ENCODE measurements at regions not wholly inside any gene's neighbourhood (a gene's known extent, or its start where the extent isn't known, plus 50 kb on each side); places are given as distances from the start of the nearest gene placed in this dataset.

DNA sequence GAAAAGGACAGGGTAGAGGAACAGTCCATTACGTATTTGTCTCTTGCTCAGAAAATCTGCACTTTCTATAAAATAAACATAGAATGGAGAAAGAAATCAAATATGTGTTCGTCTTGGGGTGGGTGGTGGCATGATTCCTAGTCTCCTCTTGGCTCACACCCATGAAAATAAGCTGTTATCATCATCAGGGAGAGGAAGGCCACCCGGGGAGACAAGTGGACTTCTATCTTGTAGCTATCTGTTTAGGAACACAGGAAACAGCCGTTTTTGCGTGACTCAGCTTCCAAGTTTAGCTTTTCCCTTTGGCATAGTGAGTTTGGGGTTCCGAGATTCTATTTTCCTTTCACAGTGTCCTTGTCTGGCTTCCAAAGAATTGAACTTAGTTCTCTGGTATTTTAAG lies 622.3 kb downstream of the PTPRU start:
- TF ChIP-seq, protein P1, sequence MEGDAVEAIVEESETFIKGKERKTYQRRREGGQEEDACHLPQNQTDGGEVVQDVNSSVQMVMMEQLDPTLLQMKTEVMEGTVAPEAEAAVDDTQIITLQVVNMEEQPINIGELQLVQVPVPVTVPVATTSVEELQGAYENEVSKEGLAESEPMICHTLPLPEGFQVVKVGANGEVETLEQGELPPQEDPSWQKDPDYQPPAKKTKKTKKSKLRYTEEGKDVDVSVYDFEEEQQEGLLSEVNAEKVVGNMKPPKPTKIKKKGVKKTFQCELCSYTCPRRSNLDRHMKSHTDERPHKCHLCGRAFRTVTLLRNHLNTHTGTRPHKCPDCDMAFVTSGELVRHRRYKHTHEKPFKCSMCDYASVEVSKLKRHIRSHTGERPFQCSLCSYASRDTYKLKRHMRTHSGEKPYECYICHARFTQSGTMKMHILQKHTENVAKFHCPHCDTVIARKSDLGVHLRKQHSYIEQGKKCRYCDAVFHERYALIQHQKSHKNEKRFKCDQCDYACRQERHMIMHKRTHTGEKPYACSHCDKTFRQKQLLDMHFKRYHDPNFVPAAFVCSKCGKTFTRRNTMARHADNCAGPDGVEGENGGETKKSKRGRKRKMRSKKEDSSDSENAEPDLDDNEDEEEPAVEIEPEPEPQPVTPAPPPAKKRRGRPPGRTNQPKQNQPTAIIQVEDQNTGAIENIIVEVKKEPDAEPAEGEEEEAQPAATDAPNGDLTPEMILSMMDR (IDR thresholded peaks at IDR 0.05) = no peak
- H3K27ac ChIP-seq = no peak overlapping the region
- H3K36me3 ChIP-seq = no peaks in the 10 kb centered on the region
- no peaks in the 10 kb centered on the region for H3K4me1 ChIP-seq (ENCODE audit: control insufficient read depth in 1 of 2, insufficient read depth in 1 of 2, low read depth in 1 of 2, low read length in 1 of 2)
- H3K9me3 ChIP-seq = no peaks in the 10 kb centered on the region
- no peak overlapping the region for H3K4me3 ChIP-seq (ENCODE audit: low read depth in 1 of 2, low read length in 1 of 2)
- H3K27me3 ChIP-seq = no peaks in the 10 kb centered on the region

GRCh38 chr1:29856340-29857114 lies 620.2 kb downstream of the PTPRU start:
- no peak overlapping the region for H3K27ac ChIP-seq
- no peaks in the 10 kb centered on the region for H3K9me3 ChIP-seq
- H3K4me3 ChIP-seq (ENCODE audit: low read depth in 1 of 2, low read length in 1 of 2) = no peak overlapping the region
- no peaks in the 10 kb centered on the region for H3K36me3 ChIP-seq
- TF ChIP-seq, protein P1 (IDR thresholded peaks at IDR 0.05) = no peak
- no peaks in the 10 kb centered on the region for H3K4me1 ChIP-seq (ENCODE audit: control insufficient read depth in 1 of 2, insufficient read depth in 1 of 2, low read depth in 1 of 2, low read length in 1 of 2)
- no peaks in the 10 kb centered on the region for H3K27me3 ChIP-seq

DNA sequence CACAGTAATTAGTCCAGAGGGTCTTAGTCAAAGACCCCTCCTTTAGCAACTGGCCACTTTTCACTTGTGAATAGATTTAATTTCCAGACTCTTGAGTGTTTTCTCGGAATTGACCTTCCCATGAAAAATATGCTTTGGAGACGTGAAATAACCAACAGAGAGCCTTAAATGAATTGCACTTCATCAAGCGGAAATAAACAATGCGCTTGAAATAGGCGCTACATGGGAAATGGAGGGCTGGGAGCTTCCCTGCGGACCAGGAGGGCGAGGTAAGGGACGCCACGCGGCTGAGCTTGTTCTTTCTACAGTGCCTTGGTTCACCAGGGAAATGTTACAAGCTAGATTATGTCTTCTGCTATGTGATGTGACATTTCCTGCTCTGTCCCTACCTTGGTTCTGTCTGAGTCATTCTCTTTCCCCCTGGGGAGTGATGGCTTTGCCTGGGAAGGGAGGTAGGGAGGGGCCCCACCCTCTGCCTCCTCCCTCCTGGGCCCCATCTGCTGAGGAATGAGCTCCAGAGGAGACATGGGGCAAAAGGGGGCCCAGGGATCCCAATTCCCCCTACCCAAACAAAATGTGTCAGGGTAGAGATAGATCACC lies 619.3 kb downstream of the PTPRU start:
- no peaks in the 10 kb centered on the region for H3K36me3 ChIP-seq
- no peaks in the 10 kb centered on the region for H3K9me3 ChIP-seq
- H3K4me3 ChIP-seq (ENCODE audit: low read depth in 1 of 2, low read length in 1 of 2) = no peak overlapping the region
- no peaks in the 10 kb centered on the region for H3K27me3 ChIP-seq
- H3K27ac ChIP-seq = no peak overlapping the region
- TF ChIP-seq, protein P1 (IDR thresholded peaks at IDR 0.05) = no peak
- H3K4me1 ChIP-seq (ENCODE audit: control insufficient read depth in 1 of 2, insufficient read depth in 1 of 2, low read depth in 1 of 2, low read length in 1 of 2) = no peaks in the 10 kb centered on the region

DNA sequence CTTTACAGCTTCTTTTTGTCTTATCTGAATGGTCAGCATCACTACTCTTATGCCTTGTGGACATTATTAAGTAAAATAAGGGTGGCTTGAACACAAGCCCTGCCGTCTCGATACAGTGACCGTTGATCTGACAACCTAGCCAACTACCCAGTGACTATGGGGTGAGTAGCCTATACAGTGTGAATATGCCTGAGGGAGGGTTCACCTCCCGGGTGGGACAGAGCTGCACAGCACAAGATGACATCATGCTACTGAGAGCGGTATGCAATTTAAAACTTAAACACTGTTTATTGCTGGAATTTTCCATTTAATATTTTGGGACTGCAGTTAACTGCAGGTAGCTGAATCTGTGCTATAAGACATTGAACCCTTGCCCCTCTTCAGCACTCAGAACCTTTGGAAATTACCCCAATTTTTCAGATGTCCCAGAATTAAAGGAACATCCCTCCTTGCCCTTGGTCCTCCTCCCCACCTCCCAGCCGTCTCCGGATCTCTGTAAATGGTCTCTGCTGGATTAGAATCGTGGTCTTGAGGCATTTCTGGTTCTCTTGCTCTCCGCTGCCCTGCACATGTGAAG lies 618.5 kb downstream of the PTPRU start:
- H3K4me3 ChIP-seq (ENCODE audit: low read depth in 1 of 2, low read length in 1 of 2) = no peak overlapping the region
- no peaks in the 10 kb centered on the region for H3K4me1 ChIP-seq (ENCODE audit: control insufficient read depth in 1 of 2, insufficient read depth in 1 of 2, low read depth in 1 of 2, low read length in 1 of 2)
- TF ChIP-seq, protein P1 (IDR thresholded peaks at IDR 0.05) = no peak
- no peaks in the 10 kb centered on the region for H3K36me3 ChIP-seq
- no peak overlapping the region for H3K27ac ChIP-seq
- peaks cover 4% of the 10 kb centered on the region for H3K27me3 ChIP-seq
- no peaks in the 10 kb centered on the region for H3K9me3 ChIP-seq

DNA sequence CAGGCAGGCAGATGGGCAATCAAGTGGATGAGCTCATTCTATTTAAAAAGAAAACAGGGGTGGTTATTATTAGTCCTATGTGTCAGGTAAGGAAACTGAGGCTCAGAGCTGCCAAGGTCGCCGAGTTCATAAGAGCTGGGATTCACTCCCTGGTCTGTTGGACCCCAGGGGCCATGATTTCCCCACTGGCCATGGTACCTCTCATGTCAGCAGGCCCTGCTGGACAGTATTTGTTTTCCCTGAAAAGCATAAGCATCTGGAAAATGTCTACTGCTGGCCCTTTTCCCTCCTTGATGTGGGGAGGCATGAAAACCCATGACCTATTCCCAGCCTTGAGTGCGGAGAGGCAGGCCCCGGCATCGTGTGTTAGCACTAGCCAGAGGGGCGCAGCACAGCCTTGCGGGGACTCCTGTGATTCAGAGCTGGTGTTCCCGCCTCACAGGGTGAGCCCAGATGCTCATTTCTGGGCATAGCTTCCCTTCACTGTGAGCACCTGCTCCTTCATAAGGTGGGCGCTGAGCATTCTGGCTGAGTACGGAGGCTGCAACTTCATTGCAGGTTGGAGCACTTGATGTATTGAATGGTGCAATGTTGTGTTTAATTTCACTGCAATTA lies 617.5 kb downstream of the PTPRU start:
- Histone ChIP-seq H3K27ac (no peak overlapping the region), H3K4me3 (ENCODE audit: low read depth in 1 of 2, low read length in 1 of 2) (no peak overlapping the region), H3K27me3 (peaks cover 4% of the 10 kb centered on the region), H3K4me1 (ENCODE audit: control insufficient read depth in 1 of 2, insufficient read depth in 1 of 2, low read depth in 1 of 2, low read length in 1 of 2) (no peaks in the 10 kb centered on the region), H3K36me3 (no peaks in the 10 kb centered on the region), H3K9me3 (no peaks in the 10 kb centered on the region)
- TF ChIP-seq, protein P1 (IDR thresholded peaks at IDR 0.05) = no peak
